ENCODE measurements at regions not wholly inside any gene's neighbourhood (a gene's known extent, or its start where the extent isn't known, plus 50 kb on each side); places are given as distances from the start of the nearest gene placed in this dataset.
A peak's percentile ranks its signal among the peaks of the same experiment; 100 is the strongest.
"Not testable (repeated sequence)": the region's sequence is repeated elsewhere in the genome, so short reads cannot be mapped to it uniquely, and the experiment has no call there.

- no peaks in the 10 kb centered on the region for H3K36me3 Mint-ChIP-seq (ENCODE audit: low read depth, unreplicated experiment)
- H3K4me1 ChIP-seq (ENCODE audit: insufficient read depth, low read length): peaks cover 13% of the 10 kb centered on the region
- H3K9me3 ChIP-seq (ENCODE audit: insufficient read depth, low read depth, low read length): no peaks in the 10 kb centered on the region
- FAIRE-seq: no peak
- no peaks in the 10 kb centered on the region for H4K20me1 ChIP-seq (ENCODE audit: insufficient read depth, low read length)
- H3K27ac ChIP-seq (ENCODE audit: low read depth, low read length): no peak overlapping the region
- H3K9me3 Mint-ChIP-seq (ENCODE audit: unreplicated experiment): peaks cover 2% of the 10 kb centered on the region
- H3K27me3 Mint-ChIP-seq (ENCODE audit: low read depth, unreplicated experiment): peaks cover 5% of the 10 kb centered on the region
- peak overlapping the region; percentile 55 for H2AFZ ChIP-seq (ENCODE audit: low read depth, low read length)
- no peaks in the 10 kb centered on the region for H3K36me3 ChIP-seq (ENCODE audit: insufficient read depth, low read length)
- H3K9ac ChIP-seq (ENCODE audit: low read length): peak overlapping the region; percentile 6
- H3K79me2 ChIP-seq (ENCODE audit: insufficient read depth, low read length): no peaks in the 10 kb centered on the region
- no peaks in the 10 kb centered on the region for H3K27me3 ChIP-seq (ENCODE audit: insufficient read depth, low read length)
- H3K27ac Mint-ChIP-seq (ENCODE audit: unreplicated experiment): no peak overlapping the region
- H3K4me2 ChIP-seq (ENCODE audit: low read length): peak overlapping the region; percentile 25
- no peak overlapping the region for H3K4me3 Mint-ChIP-seq (ENCODE audit: unreplicated experiment)
- peaks cover 7% of the 10 kb centered on the region for H3K4me1 Mint-ChIP-seq (ENCODE audit: low read depth, unreplicated experiment)
- H3K4me3 ChIP-seq (ENCODE audit: insufficient read depth, low read depth, low read length): no peak overlapping the region
- TF ChIP-seq CTCF (IDR thresholded peaks at IDR 0.05; ENCODE audit: insufficient read depth, low read depth, low read length) (peak; percentile 77), EZH2 (IDR thresholded peaks at IDR 0.05; ENCODE audit: insufficient read depth, low read length) (no peak)
- DNase-seq (ENCODE audit: low read depth): peak; percentile 36
These were observed 176.3 kb upstream of the NABP1 start for GRCh38 chr2:191501561-191502168.

- H3K4me3 Mint-ChIP-seq (ENCODE audit: unreplicated experiment): no peak overlapping the region
- FAIRE-seq: no peak
- no peaks in the 10 kb centered on the region for H3K27me3 ChIP-seq (ENCODE audit: insufficient read depth, low read length)
These were observed 171.4 kb upstream of the NABP1 start for GRCh38 chr2:191506515-191506914.

GRCh38 chr2:191507252-191507853 is 170.6 kb upstream of the NABP1 start:
- not testable (repeated sequence) for H3K27me3 Mint-ChIP-seq (ENCODE audit: low read depth, unreplicated experiment); H3K4me3 ChIP-seq (ENCODE audit: insufficient read depth, low read depth, low read length); H3K4me1 Mint-ChIP-seq (ENCODE audit: low read depth, unreplicated experiment); H3K9ac ChIP-seq (ENCODE audit: low read length); H3K9me3 ChIP-seq (ENCODE audit: insufficient read depth, low read depth, low read length); H3K79me2 ChIP-seq (ENCODE audit: insufficient read depth, low read length); H3K27ac ChIP-seq (ENCODE audit: low read depth, low read length); H2AFZ ChIP-seq (ENCODE audit: low read depth, low read length); H3K4me1 ChIP-seq (ENCODE audit: insufficient read depth, low read length); H3K27ac Mint-ChIP-seq (ENCODE audit: unreplicated experiment); FAIRE-seq; H3K4me3 Mint-ChIP-seq (ENCODE audit: unreplicated experiment); H4K20me1 ChIP-seq (ENCODE audit: insufficient read depth, low read length); H3K27me3 ChIP-seq (ENCODE audit: insufficient read depth, low read length); H3K36me3 Mint-ChIP-seq (ENCODE audit: low read depth, unreplicated experiment); H3K4me2 ChIP-seq (ENCODE audit: low read length); DNase-seq (ENCODE audit: low read depth); H3K36me3 ChIP-seq (ENCODE audit: insufficient read depth, low read length)
- H3K9me3 Mint-ChIP-seq (ENCODE audit: unreplicated experiment): peaks cover 11% of the 10 kb centered on the region

More at GRCh38 chr2:191506515-191506914, 171.4 kb upstream of the NABP1 start:
- Histone ChIP-seq H4K20me1 (ENCODE audit: insufficient read depth, low read length) (no peaks in the 10 kb centered on the region), H3K9me3 (ENCODE audit: insufficient read depth, low read depth, low read length) (no peaks in the 10 kb centered on the region), H3K27ac (ENCODE audit: low read depth, low read length) (no peak overlapping the region), H3K36me3 (ENCODE audit: insufficient read depth, low read length) (no peaks in the 10 kb centered on the region), H3K4me2 (ENCODE audit: low read length) (no peak overlapping the region), H3K79me2 (ENCODE audit: insufficient read depth, low read length) (no peaks in the 10 kb centered on the region), H3K4me1 (ENCODE audit: insufficient read depth, low read length) (no peaks in the 10 kb centered on the region), H3K4me3 (ENCODE audit: insufficient read depth, low read depth, low read length) (no peak overlapping the region), H3K9ac (ENCODE audit: low read length) (no peak overlapping the region), H2AFZ (ENCODE audit: low read depth, low read length) (no peak overlapping the region)
- TF ChIP-seq EZH2 (IDR thresholded peaks at IDR 0.05; ENCODE audit: insufficient read depth, low read length) (no peak), CTCF (IDR thresholded peaks at IDR 0.05; ENCODE audit: insufficient read depth, low read depth, low read length) (no peak)
- Mint-ChIP-seq H3K4me1 (ENCODE audit: low read depth, unreplicated experiment) (peaks cover under 1% of the 10 kb centered on the region), H3K27me3 (ENCODE audit: low read depth, unreplicated experiment) (no peaks in the 10 kb centered on the region), H3K27ac (ENCODE audit: unreplicated experiment) (no peak overlapping the region), H3K9me3 (ENCODE audit: unreplicated experiment) (peaks cover 11% of the 10 kb centered on the region), H3K36me3 (ENCODE audit: low read depth, unreplicated experiment) (no peaks in the 10 kb centered on the region)
- no peak for DNase-seq (ENCODE audit: low read depth)
